Non-pigmented ciliary epithelial cell (primary cell): ENCODE measurements at regions not wholly inside any gene's neighbourhood (a gene's known extent, or its start where the extent isn't known, plus 50 kb on each side); places are given as distances from the start of the nearest gene placed in this dataset.

ENCODE experiments used
- DNase-seq: peaks from one replicate; pipeline ENCODE4 v3.0.0-alpha.2; 2010; ENCODE audit warnings: low read depth

DNA sequence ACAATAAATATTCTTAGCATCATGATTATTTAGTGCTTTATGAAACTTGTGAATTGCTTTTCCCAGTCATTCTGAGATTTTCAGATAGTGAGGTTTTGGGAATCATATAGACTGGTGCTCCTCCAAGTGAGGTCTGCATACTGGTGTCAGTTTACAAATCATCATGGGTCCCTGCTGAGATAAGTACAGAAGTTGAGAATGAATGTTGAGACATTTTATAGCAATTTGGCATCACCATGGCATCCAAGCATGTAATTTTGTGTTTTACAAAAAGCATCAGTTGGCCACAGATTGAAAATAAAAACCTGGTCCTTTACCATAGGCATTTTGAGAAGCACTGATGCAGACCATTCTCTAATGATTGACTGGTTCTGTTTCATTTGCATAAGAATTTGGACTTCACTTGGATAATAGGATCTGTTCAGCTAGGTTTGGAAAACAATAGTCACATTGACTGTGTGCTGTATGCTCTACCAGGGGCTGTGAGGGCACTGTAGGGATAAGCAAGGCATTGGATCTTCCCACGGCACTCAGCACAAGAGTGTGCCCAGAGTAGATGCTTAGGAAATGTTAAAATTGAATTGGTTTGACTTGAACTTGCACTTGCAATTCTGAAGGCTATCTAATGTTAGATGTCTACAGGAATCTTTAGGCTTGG is 79.0 kb upstream of the JUN start:
- no peak for DNase-seq

DNA sequence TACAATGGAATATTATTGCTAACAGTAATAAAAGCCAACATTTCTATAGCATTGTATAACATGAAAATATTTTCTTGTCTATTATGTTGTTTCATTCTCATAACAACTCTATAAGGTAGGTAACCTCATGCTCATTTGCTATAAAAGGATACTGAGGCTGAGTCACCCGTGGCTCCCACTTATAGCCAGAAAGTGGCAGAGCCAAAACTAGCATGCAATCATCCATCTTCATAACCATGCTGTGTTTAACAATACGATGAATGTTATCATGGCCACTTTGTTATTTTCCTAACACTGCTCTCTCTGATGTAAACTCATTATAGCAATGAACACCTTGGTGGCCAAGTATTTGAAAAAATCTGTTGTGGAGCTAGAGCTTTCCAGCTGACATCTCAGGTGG is 80.8 kb upstream of the JUN start:
- DNase-seq = no peak

GRCh38 chr1:58866578-58866977 is 82.7 kb upstream of the JUN start:
- no peak for DNase-seq

- DNase-seq = no peak
Measured at GRCh38 chr1:58869638-58870297, 85.9 kb upstream of the JUN start.

- DNase-seq = no peak
Measured at GRCh38 chr1:58870298-58870676, 86.4 kb upstream of the JUN start.

DNA sequence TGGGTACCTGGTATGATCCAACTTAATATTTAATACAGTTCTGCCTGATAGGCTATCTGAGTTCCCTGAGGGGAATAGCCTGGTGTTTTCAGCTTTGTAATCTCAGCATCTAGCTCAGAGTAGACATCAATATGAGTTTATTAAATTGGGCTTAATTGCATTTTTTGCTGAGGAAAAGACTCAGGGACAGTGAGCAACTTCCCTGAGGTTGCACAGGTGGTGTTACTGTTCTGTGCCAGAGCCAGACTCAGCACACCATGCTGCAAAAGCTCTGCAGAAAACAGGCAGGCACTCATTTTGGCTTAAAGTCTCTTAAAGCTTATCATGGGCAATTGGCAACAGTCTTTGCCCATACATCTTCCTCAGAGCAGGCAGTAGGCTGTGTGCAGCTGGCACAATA is 90.5 kb upstream of the JUN start:
- DNase-seq = no peak

- no peak for DNase-seq
Measured at GRCh38 chr1:58874757-58875755, 91.2 kb upstream of the JUN start.

- DNase-seq = no peak
Measured at GRCh38 chr1:58879464-58879863, 95.6 kb upstream of the JUN start.

DNA sequence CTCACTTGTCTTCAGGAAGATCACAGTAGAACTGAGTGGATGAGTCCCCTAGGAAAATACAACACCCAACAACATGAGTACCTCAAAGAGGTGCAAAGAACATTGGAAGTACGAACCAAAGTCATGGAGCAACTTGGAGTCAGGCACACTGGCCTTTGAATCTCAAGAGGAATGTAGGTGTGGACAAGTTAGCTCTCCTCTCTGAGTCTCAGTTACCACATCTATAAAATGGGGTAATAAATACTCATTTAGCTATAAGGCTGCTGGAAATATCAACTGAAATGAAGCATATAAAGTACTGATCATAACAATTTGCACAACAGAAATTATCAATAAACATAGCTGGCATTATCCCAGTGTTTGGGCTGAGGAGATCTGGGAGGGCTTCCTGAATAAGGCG is 96.7 kb upstream of the JUN start:
- DNase-seq = no peak

GRCh38 chr1:58881471-58881994 is 97.7 kb upstream of the JUN start:
- no peak for DNase-seq

DNA sequence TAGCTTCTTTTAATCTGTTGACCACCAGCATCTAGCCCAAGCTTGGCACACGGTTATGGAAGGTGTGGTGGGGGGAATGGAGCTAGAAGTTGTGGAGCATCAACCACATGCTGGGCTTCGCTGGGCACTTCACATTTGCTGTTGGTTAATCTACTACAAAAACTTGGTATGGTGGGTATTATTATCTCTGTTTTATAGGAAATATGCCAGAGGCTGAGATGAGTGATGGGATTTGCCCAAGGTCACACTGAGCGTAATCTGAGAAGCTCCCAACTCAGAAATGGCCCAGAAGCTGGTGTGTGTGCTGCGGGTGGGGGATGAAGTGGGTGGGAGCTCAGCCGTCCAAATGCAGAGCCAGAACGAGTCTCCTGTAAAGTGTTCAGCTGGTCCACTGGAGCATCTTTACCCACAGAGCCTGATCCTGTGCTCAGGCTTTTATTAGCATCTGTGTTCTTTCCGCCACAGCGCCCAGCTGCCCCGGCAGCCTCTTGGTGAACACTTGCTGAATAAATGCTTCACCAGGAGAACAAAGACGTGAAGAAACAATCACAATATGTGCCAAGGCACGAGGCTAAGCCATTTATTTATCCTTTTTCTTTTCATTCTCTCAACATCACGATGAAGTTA is 98.6 kb upstream of the JUN start:
- no peak for DNase-seq

DNA sequence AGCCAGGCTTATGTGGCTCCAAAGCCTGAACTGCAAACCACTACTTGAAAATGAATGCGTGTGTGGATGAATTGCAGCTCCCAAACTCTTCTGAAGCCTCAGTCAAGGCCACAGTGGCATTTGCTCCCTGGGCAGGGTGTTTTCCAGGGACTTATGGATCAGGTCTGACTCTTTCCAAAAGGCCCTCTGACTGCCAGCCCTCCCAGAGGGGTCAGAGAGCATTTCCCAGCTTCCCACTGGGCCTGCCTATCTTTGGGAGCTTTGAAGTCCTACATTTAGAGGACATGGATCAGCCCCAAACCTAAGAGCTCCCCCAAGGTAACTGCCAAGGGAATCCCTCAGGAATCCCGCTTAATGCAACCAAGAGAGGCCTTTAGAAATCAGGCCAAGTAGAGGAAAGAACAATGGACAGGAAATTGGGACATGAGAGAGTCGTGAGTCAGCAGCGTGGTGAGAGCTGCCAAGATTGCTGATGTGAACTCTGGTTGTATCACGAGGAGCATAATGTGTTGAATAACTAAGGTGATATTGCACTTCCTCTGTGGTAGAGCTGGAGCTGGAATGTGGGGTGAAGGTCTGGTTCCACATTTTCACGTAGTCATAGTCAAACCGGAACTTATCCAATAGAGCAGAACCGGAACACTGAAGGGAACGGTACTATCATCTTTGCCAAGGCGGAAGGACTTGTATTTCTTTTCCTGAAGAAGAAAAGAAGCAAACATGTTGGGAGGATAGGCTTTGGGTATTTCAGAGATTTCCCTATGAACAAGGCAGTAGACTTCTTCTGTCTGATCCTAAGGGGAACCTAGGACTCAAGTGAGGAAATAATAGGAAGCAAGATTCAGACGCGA is 99.4 kb upstream of the JUN start:
- peak; percentile 95 for DNase-seq

DNA sequence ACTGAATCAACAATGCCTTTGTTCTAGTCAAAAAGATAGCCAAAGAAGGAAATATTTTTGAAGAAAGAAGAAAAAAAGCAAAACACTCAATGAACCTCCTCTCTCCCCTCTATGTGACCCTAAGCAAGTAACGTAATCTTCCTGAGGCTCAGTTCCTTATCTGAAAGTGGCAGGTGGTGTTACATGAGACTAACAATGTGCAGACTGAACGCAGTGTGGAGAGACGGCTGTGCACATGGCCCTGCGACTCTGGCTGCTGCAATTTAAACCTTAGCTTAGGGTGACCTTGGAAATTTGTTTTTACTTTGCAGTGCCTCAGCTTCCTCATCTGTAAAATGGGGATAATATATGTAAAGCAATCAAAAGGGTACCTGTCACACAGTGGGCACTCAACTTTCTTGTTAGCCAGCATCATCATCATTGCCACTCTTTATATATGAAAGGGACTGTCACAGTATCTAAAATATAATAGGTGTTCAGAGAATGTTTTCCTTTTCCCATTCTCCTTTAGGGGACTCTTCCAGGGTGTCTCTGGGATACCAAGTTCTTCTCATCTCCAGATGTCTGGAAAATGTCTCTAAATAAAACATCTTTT is 100.1 kb upstream of the JUN start:
- no peak for DNase-seq

GRCh38 chr1:58884706-58885661 is 101.1 kb upstream of the JUN start:
- no peak for DNase-seq

DNA sequence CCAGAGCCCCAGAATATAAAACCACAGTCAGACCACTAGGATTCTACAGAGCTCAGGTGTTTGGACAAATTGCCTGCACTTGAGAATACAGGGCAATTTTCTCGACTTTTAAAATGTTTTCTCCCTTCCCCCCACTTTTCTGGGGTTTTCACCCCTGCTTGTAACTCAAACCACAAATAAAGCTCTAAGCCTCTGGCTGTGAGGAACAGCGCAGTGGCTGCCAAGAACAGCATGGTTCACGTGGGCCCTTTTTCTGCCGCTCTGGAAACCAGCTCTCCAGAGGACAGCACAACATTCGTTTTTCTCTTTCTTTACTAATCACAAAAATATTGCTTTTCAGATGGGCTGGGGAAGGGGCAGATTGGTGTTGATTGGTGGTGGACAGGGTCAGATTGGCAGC is 102.2 kb upstream of the JUN start:
- no peak for DNase-seq

DNA sequence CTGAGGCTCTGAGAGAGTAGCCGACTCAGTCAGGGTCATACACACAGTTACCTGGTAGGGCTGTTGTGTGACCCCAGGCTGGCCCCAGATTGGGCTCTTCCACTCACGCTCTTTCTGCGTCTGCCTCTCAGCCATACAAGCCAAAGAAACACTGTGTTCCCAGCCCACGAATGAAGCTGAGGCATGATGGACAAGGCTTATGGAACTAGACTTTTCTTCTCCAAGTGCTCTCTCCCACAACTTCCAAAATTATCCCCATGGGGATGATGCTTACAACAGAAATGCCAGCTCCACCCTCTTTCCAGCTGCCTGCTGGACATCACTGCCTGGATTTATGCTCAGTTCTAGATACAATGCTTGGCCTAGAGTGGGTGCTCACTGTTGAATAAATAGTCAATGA is 102.8 kb upstream of the JUN start:
- no peak for DNase-seq

DNA sequence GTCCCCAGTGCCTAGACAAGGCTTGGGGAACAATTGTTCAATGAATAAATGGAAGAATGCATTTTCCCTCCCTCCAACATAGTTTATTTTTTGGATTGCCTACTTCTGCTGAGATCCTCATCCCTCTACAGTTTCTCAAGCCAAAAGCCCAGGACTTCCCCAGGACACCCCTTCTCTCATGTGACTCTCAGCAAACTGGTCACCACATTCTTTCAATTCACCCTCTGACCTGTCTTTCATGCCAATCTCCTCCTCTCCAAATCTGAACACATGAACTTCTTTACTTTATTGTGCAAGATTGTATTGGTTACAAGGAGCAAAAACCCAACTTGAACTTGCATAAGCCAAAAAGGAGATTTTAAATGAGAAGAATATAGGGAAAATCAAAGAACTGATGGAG is 103.2 kb upstream of the JUN start:
- DNase-seq = no peak

GRCh38 chr1:58888833-58889232 is 105.0 kb upstream of the JUN start:
- DNase-seq = no peak

DNA sequence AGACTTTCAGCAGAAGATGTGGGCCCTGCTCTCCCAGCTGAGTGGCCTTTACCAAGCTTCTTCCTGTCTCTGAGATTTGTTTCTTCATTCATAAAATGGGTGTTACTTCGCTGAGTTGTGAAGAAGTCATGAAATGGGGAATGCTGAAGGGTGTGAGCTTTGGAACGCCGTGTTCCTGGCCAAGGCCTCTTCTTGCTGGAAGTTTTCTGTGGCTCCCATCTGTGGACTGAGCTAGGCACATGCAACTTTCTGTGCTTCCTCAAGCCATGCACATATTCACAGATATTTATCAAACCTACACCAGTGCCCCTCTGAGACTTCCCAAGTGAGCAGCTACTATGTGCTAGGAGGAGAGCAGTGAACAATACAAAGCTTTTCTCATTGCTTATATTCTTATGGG is 106.3 kb upstream of the JUN start:
- DNase-seq = no peak

- no peak for DNase-seq
Measured at GRCh38 chr1:58890609-58891008, 106.8 kb upstream of the JUN start.
